HL-60 (cell line): ENCODE measurements at regions not wholly inside any gene's neighbourhood (a gene's known extent, or its start where the extent isn't known, plus 50 kb on each side); places are given as distances from the start of the nearest gene placed in this dataset.

Experiments used
- CTCF ChIP-seq: IDR thresholded peaks from one replicate; pipeline ENCODE4 v1.5.1; 2011; ENCODE audit warnings: low read length, control low read depth, inconsistent platforms; ENCODE audit not compliant: insufficient read depth
- GABPA ChIP-seq: IDR thresholded peaks from 2 replicates; pipeline ENCODE4 v1.6.1; 2012; ENCODE audit warnings: low read depth
- POLR2AphosphoS5 ChIP-seq: IDR thresholded peaks from 2 replicates; pipeline ENCODE4 v1.6.1; 2012; ENCODE audit warnings: low read depth
- SPI1 ChIP-seq: IDR thresholded peaks from 2 replicates; pipeline ENCODE4 v1.6.1; 2012; ENCODE audit warnings: low read depth, mild to moderate bottlenecking, borderline replicate concordance
- TF ChIP-seq, protein P1 (sequence below): IDR thresholded peaks from 2 replicates; pipeline ENCODE4 v1.6.1; 2012; ENCODE audit warnings: low read depth; ENCODE audit not compliant: insufficient replicate concordance

GRCh38 chr5:102649731-102650130, 105.4 kb upstream of the PAM start:
- TF ChIP-seq CTCF (no peak), POLR2AphosphoS5 (no peak), SPI1 (no peak), GABPA (no peak)
- TF ChIP-seq, protein P1, sequence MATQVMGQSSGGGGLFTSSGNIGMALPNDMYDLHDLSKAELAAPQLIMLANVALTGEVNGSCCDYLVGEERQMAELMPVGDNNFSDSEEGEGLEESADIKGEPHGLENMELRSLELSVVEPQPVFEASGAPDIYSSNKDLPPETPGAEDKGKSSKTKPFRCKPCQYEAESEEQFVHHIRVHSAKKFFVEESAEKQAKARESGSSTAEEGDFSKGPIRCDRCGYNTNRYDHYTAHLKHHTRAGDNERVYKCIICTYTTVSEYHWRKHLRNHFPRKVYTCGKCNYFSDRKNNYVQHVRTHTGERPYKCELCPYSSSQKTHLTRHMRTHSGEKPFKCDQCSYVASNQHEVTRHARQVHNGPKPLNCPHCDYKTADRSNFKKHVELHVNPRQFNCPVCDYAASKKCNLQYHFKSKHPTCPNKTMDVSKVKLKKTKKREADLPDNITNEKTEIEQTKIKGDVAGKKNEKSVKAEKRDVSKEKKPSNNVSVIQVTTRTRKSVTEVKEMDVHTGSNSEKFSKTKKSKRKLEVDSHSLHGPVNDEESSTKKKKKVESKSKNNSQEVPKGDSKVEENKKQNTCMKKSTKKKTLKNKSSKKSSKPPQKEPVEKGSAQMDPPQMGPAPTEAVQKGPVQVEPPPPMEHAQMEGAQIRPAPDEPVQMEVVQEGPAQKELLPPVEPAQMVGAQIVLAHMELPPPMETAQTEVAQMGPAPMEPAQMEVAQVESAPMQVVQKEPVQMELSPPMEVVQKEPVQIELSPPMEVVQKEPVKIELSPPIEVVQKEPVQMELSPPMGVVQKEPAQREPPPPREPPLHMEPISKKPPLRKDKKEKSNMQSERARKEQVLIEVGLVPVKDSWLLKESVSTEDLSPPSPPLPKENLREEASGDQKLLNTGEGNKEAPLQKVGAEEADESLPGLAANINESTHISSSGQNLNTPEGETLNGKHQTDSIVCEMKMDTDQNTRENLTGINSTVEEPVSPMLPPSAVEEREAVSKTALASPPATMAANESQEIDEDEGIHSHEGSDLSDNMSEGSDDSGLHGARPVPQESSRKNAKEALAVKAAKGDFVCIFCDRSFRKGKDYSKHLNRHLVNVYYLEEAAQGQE: no peak
